ENCODE measurements at regions not wholly inside any gene's neighbourhood (a gene's known extent, or its start where the extent isn't known, plus 50 kb on each side); places are given as distances from the start of the nearest gene placed in this dataset.
"Not testable (repeated sequence)": the region's sequence is repeated elsewhere in the genome, so short reads cannot be mapped to it uniquely, and the experiment has no call there.

DNA sequence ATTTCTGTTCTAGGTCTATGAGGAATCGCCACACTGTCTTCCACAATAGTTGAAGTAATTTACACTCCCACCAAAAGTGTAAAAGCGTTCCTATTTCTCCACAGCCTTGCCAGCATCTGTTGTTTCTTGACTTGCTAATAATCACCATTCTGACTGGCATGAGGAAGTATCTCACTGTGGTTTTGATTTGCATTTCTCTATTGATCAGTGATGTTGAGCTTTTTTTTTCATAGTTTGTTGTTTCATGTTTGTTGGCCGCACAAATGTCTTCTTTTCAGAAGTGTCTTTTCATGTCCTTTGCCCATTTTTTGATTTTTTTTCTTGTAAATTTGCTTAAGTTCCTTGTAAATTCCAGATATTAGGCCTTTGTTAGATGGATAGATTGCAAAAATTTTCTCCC is 867.1 kb downstream of the DTWD2 start:
- H3K4me1 ChIP-seq (ENCODE audit: control insufficient read depth in 5 of 5, insufficient read depth in 5 of 5, low read length in 5 of 5): no peaks in the 10 kb centered on the region
- H3K27me3 ChIP-seq (ENCODE audit: control insufficient read depth in 3 of 3, insufficient read depth in 3 of 3, low read length in 2 of 3): no peaks in the 10 kb centered on the region
- no peak for TF ChIP-seq CTCF (IDR thresholded peaks at IDR 0.05; ENCODE audit: control extremely low read depth, extremely low read depth)
- H3K9ac ChIP-seq (ENCODE audit: insufficient read depth in 1 of 2, low read length in 2 of 2): no peak overlapping the region
- DNase-seq (no peak), ATAC-seq (ENCODE audit: insufficient read depth, low FRiP score) (no peak)
- no peaks in the 10 kb centered on the region for H3K9me3 ChIP-seq (ENCODE audit: control insufficient read depth in 4 of 4, insufficient read depth in 3 of 4, low read length in 3 of 4)
- no peak overlapping the region for H3K27ac ChIP-seq (ENCODE audit: low read depth in 1 of 2, low read length in 1 of 2)
- H3K36me3 ChIP-seq (ENCODE audit: control insufficient read depth in 4 of 4, insufficient read depth in 4 of 4, low read length in 4 of 4): no peaks in the 10 kb centered on the region
- H3K4me3 ChIP-seq: no peak overlapping the region
- 88 to 95% methylated on average over 3 of the region's 3 CpGs for WGBS, 2 donors

- 76 to 91% methylated on average over 4 of the region's 4 CpGs for WGBS, 2 donors
These were observed 872.6 kb downstream of the DTWD2 start for GRCh38 chr5:118115791-118116190.

DNA sequence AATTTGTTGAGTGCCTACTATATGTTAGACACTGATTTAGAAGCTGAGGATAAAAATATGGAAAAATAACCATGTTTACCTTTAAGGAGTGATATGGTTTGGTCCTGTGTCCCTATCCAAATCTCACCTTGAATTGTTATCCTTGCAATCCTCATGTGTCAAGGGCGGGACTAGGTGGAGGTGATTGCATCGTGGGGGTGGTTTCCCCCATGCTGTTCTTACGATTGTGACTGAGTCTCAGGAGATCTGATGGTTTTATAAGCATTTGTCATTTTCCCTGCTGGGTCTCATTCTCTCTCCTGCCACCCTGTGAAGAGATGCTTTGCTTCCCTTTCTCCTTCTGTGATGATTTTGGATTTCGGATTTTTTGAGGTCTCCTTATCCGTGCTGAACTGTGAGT is 876.4 kb downstream of the DTWD2 start:
- Histone ChIP-seq H3K27ac (ENCODE audit: low read depth in 1 of 2, low read length in 1 of 2) (no peak overlapping the region), H3K4me3 (no peak overlapping the region), H3K4me1 (ENCODE audit: control insufficient read depth in 5 of 5, insufficient read depth in 5 of 5, low read length in 5 of 5) (no peaks in the 10 kb centered on the region), H3K9ac (ENCODE audit: insufficient read depth in 1 of 2, low read length in 2 of 2) (no peak overlapping the region), H3K9me3 (ENCODE audit: control insufficient read depth in 4 of 4, insufficient read depth in 3 of 4, low read length in 3 of 4) (no peaks in the 10 kb centered on the region), H3K27me3 (ENCODE audit: control insufficient read depth in 3 of 3, insufficient read depth in 3 of 3, low read length in 2 of 3) (no peaks in the 10 kb centered on the region), H3K36me3 (ENCODE audit: control insufficient read depth in 4 of 4, insufficient read depth in 4 of 4, low read length in 4 of 4) (no peaks in the 10 kb centered on the region)
- WGBS, 2 donors: 78 to 82% methylated on average over 5 of the region's 5 CpGs
- DNase-seq (no peak), ATAC-seq (ENCODE audit: insufficient read depth, low FRiP score) (no peak)
- TF ChIP-seq CTCF (IDR thresholded peaks at IDR 0.05; ENCODE audit: control extremely low read depth, extremely low read depth): no peak

More at GRCh38 chr5:118115791-118116190, 872.6 kb downstream of the DTWD2 start:
- H3K27ac ChIP-seq (ENCODE audit: low read depth in 1 of 2, low read length in 1 of 2): no peak overlapping the region
- TF ChIP-seq CTCF (IDR thresholded peaks at IDR 0.05; ENCODE audit: control extremely low read depth, extremely low read depth): no peak
- no peaks in the 10 kb centered on the region for H3K4me1 ChIP-seq (ENCODE audit: control insufficient read depth in 5 of 5, insufficient read depth in 5 of 5, low read length in 5 of 5)
- ATAC-seq (ENCODE audit: insufficient read depth, low FRiP score): no peak
- no peak overlapping the region for H3K9ac ChIP-seq (ENCODE audit: insufficient read depth in 1 of 2, low read length in 2 of 2)
- no peaks in the 10 kb centered on the region for H3K9me3 ChIP-seq (ENCODE audit: control insufficient read depth in 4 of 4, insufficient read depth in 3 of 4, low read length in 3 of 4)
- no peaks in the 10 kb centered on the region for H3K27me3 ChIP-seq (ENCODE audit: control insufficient read depth in 3 of 3, insufficient read depth in 3 of 3, low read length in 2 of 3)
- no peaks in the 10 kb centered on the region for H3K36me3 ChIP-seq (ENCODE audit: control insufficient read depth in 4 of 4, insufficient read depth in 4 of 4, low read length in 4 of 4)
- no peak overlapping the region for H3K4me3 ChIP-seq
- no peak for DNase-seq

GRCh38 chr5:118107246-118107645 is 881.1 kb downstream of the DTWD2 start:
- not testable (repeated sequence) for ATAC-seq (ENCODE audit: insufficient read depth, low FRiP score); DNase-seq; H3K27me3 ChIP-seq (ENCODE audit: control insufficient read depth in 3 of 3, insufficient read depth in 3 of 3, low read length in 2 of 3); H3K27ac ChIP-seq (ENCODE audit: low read depth in 1 of 2, low read length in 1 of 2); H3K9me3 ChIP-seq (ENCODE audit: control insufficient read depth in 4 of 4, insufficient read depth in 3 of 4, low read length in 3 of 4); H3K4me3 ChIP-seq; H3K9ac ChIP-seq (ENCODE audit: insufficient read depth in 1 of 2, low read length in 2 of 2); H3K36me3 ChIP-seq (ENCODE audit: control insufficient read depth in 4 of 4, insufficient read depth in 4 of 4, low read length in 4 of 4); H3K4me1 ChIP-seq (ENCODE audit: control insufficient read depth in 5 of 5, insufficient read depth in 5 of 5, low read length in 5 of 5)
- WGBS, 2 donors: 73 to 87% methylated on average over 3 of the region's 3 CpGs
